HG02763 (cell line): ENCODE measurements at regions not wholly inside any gene's neighbourhood (a gene's known extent, or its start where the extent isn't known, plus 50 kb on each side); places are given as distances from the start of the nearest gene placed in this dataset.

Experiments used
- ATAC-seq: cut with Tn5 transposase; IDR thresholded peaks from one replicate; pipeline ENCODE4 v1.9.1; 2021; ENCODE audit warnings: mild to moderate bottlenecking, moderate library complexity; ENCODE audit not compliant: unreplicated experiment

GRCh38 chr5:114237766-114238165 lies 124.1 kb upstream of the KCNN2 start:
- no peak for ATAC-seq

GRCh38 chr5:114238771-114239313 lies 123.0 kb upstream of the KCNN2 start:
- ATAC-seq: no peak

- no peak for ATAC-seq
Observed at GRCh38 chr5:114243281-114243971, 118.4 kb upstream of the KCNN2 start.

GRCh38 chr5:114243972-114244317 lies 117.9 kb upstream of the KCNN2 start:
- no peak for ATAC-seq

- no peak for ATAC-seq
Observed at GRCh38 chr5:114249823-114250222, 112.0 kb upstream of the KCNN2 start.

- ATAC-seq: no peak
Observed at GRCh38 chr5:114250536-114250935, 111.3 kb upstream of the KCNN2 start.

- no peak for ATAC-seq
Observed at GRCh38 chr5:114252226-114252625, 109.6 kb upstream of the KCNN2 start.

GRCh38 chr5:114255260-114255659 lies 106.6 kb upstream of the KCNN2 start:
- no peak for ATAC-seq

GRCh38 chr5:114261989-114262388 lies 99.9 kb upstream of the KCNN2 start:
- no peak for ATAC-seq

GRCh38 chr5:114265432-114266060 lies 96.3 kb upstream of the KCNN2 start:
- no peak for ATAC-seq

GRCh38 chr5:114266374-114266773 lies 95.5 kb upstream of the KCNN2 start:
- ATAC-seq: no peak

GRCh38 chr5:114296191-114296590 lies 65.7 kb upstream of the KCNN2 start:
- no peak for ATAC-seq

GRCh38 chr5:114297915-114298314 lies 64.0 kb upstream of the KCNN2 start:
- no peak for ATAC-seq

- ATAC-seq: peak; percentile 51
Observed at GRCh38 chr5:114305402-114306207, 56.3 kb upstream of the KCNN2 start.

GRCh38 chr5:114308017-114308416 lies 53.9 kb upstream of the KCNN2 start:
- ATAC-seq: no peak

GRCh38 chr5:114308508-114308907 lies 53.4 kb upstream of the KCNN2 start:
- no peak for ATAC-seq

- ATAC-seq: no peak
Observed at GRCh38 chr5:114310666-114311065, 51.2 kb upstream of the KCNN2 start.

- ATAC-seq: no peak
Observed at GRCh38 chr5:114311281-114311680, 50.6 kb upstream of the KCNN2 start.

GRCh38 chr5:114311968-114312367 lies 49.9 kb upstream of the KCNN2 start:
- ATAC-seq: no peak
